GM19468 (cell line): ENCODE measurements at regions not wholly inside any gene's neighbourhood (a gene's known extent, or its start where the extent isn't known, plus 50 kb on each side); places are given as distances from the start of the nearest gene placed in this dataset.

Experiments used
- ATAC-seq: cut with Tn5 transposase; IDR thresholded peaks from one replicate; pipeline ENCODE4 v1.9.1; 2021; ENCODE audit warnings: mild to moderate bottlenecking, moderate library complexity, moderate number of reproducible peaks; ENCODE audit not compliant: unreplicated experiment; ENCODE audit errors: extremely low read depth

GRCh38 chr20:7025635-7026034, 258.1 kb downstream of the BMP2 start:
- ATAC-seq = no peak

- ATAC-seq = no peak
These were observed 261.5 kb downstream of the BMP2 start for GRCh38 chr20:7029019-7029418.

GRCh38 chr20:7031222-7031621, 263.7 kb downstream of the BMP2 start:
- ATAC-seq = no peak

- ATAC-seq = no peak
These were observed 270.5 kb downstream of the BMP2 start for GRCh38 chr20:7038029-7038428.

GRCh38 chr20:7057611-7058010, 290.1 kb downstream of the BMP2 start:
- ATAC-seq = no peak

GRCh38 chr20:7078804-7079203, 311.3 kb downstream of the BMP2 start:
- no peak for ATAC-seq

GRCh38 chr20:7080472-7080871, 313.0 kb downstream of the BMP2 start:
- no peak for ATAC-seq

GRCh38 chr20:7085467-7085866, 318.0 kb downstream of the BMP2 start:
- no peak for ATAC-seq

GRCh38 chr20:7087803-7088202, 320.3 kb downstream of the BMP2 start:
- no peak for ATAC-seq

- ATAC-seq = no peak
These were observed 322.5 kb downstream of the BMP2 start for GRCh38 chr20:7090001-7090400.

GRCh38 chr20:7090811-7091210, 323.3 kb downstream of the BMP2 start:
- ATAC-seq = no peak

- no peak for ATAC-seq
These were observed 324.2 kb downstream of the BMP2 start for GRCh38 chr20:7091655-7092054.

- no peak for ATAC-seq
These were observed 327.0 kb downstream of the BMP2 start for GRCh38 chr20:7094438-7094997.

- ATAC-seq = no peak
These were observed 339.4 kb downstream of the BMP2 start for GRCh38 chr20:7106910-7107309.

- ATAC-seq = no peak
These were observed 341.4 kb downstream of the BMP2 start for GRCh38 chr20:7108929-7109328.

- ATAC-seq = no peak
These were observed 346.3 kb downstream of the BMP2 start for GRCh38 chr20:7113577-7114466.

- no peak for ATAC-seq
These were observed 356.0 kb downstream of the BMP2 start for GRCh38 chr20:7123457-7123856.

GRCh38 chr20:7124120-7124519, 356.6 kb downstream of the BMP2 start:
- no peak for ATAC-seq

- no peak for ATAC-seq
These were observed 369.4 kb downstream of the BMP2 start for GRCh38 chr20:7136886-7137285.

- ATAC-seq = peak; percentile 87
These were observed 370.1 kb downstream of the BMP2 start for GRCh38 chr20:7137395-7138151.

GRCh38 chr20:7144464-7144863, 377.0 kb downstream of the BMP2 start:
- ATAC-seq = no peak
